Skin epidermis (tissue), 12 donors: ENCODE measurements at regions not wholly inside any gene's neighbourhood (a gene's known extent, or its start where the extent isn't known, plus 50 kb on each side); places are given as distances from the start of the nearest gene placed in this dataset.

Experiments
- H3K27ac ChIP-seq, 21 experiments: fragments of 200-600 bp; sonication (generic) in 11 of 21; one replicate each; pipeline ENCODE4 v1.5.0; 2020; ENCODE audit warnings: mild to moderate bottlenecking in 3 of 21, inconsistent platforms in 2 of 21, moderate library complexity in 2 of 21
- H3K4me3 ChIP-seq, 7 experiments: fragments of 200-600 bp; sonication (generic) in 2 of 7; one replicate each; pipeline ENCODE4 v1.5.0; 2020; ENCODE audit warnings: inconsistent platforms in 2 of 7, mild to moderate bottlenecking in 2 of 7, moderate library complexity in 1 of 7

DNA sequence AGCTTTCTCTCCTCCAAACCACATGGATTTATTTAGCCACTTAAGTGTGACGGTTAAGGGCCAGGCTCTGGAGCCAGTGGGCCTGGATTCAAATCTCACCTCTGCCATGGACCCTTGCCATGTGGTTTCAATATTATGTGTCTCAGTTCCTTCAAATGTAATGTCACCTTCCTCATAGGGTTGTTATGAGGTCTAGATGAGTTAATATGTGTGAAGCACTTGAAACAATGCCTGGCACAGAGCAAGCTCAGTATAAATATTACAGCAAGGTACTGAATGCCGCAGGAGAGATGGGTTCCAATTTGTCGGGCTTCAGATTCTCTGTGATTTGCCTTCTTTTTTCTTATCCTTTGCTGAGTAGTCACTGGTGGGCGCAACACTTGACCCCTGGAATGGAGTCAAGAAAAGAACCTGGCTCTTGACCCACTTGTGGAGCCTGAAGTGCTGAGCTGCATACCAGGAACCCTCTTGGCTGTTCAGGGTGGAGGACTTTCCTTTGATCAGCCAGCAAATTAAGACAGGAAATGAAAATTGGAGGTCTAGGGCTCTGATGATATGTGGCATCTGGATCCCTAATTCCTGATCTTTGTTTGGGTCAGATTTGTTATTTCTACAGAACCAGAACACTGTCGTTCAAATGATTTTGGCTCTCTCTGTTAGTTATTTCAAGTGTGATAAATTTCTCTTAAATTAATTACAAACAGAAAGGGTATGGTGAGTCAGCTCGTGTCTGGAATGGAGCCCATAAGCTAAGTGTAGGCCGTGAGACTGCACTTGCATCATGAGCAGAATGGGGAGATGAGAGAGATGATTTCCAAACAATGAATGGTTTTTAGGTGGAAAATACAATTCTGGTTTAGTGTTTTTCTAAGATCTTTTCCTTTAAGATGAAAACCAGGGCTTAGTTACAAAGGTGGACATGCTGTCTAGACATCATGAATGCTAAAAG lies 293.0 kb downstream of the KCNS3 start:
- H3K27ac ChIP-seq = peak overlapping the region in 3 of 21 experiments; percentile 8 to 32 (median 24)

GRCh38 chr2:18170642-18171041 lies 292.2 kb downstream of the KCNS3 start:
- peak overlapping the region in 2 of 21 experiments; percentile 24 to 32 for H3K27ac ChIP-seq
- H3K4me3 ChIP-seq = no peak overlapping the region

More for the DNA sequence above, 293.0 kb downstream of the KCNS3 start:
- no peak overlapping the region for H3K4me3 ChIP-seq

DNA sequence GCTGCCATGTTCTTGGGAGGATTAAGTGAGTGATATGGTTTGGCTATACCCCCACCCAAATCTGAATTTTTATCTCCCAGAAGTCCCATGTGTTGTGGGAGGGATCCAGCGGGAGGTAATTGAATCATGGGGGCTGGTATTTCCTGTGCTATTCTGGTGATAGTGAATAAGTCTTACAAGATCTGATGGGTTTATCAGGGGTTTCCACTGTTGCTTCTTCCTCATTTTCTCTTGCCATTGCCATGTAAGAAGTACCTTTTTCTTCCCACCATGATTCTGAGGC lies 291.4 kb downstream of the KCNS3 start:
- no peak overlapping the region for H3K27ac ChIP-seq

GRCh38 chr2:18169121-18169892 lies 290.8 kb downstream of the KCNS3 start:
- Histone ChIP-seq H3K27ac (no peak overlapping the region), H3K4me3 (no peak overlapping the region)

More for the DNA sequence above, 291.4 kb downstream of the KCNS3 start:
- H3K4me3 ChIP-seq = no peak overlapping the region

DNA sequence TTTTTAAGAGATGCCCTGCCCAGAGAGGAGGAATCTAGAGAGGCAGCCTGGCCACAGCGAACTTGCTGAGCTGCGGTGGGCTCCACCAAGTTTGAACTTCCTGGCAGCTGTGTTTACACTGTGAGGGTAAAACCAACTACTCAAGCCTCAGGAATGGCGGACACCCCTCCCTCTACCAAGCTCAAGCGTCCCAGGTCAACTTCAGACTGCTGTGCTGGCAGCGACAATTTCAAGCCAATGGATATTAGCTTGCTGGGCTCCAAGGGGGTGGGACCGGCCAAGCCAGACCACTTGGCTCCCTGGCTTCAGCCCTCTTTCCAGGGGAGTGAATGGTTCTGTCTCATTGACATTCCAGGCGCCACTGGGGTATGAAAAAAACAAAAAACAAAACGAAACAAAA lies 289.4 kb downstream of the KCNS3 start:
- Histone ChIP-seq H3K27ac (no peak overlapping the region), H3K4me3 (no peak overlapping the region)

DNA sequence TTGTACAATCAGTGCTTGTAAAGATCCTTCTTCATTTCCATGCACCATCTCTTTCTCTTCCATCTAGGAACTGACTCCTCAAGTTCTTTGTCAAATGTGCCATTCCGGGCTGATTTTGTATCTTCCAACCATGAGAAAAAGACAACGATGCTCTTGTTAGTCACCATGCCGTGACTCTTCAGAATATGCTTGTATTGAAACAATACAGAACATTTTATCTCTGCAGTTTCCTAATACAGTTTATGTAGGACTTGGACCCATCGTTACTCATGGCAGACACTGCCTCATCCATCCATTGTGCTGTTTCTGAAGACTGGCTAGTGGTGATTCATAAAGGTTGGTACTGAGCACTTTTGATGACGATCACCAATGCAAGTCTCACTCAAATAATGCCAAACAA lies 283.2 kb downstream of the KCNS3 start:
- Histone ChIP-seq H3K27ac (no peak overlapping the region), H3K4me3 (no peak overlapping the region)

GRCh38 chr2:18159896-18160295 lies 281.4 kb downstream of the KCNS3 start:
- Histone ChIP-seq H3K4me3 (no peak overlapping the region), H3K27ac (no peak overlapping the region)

DNA sequence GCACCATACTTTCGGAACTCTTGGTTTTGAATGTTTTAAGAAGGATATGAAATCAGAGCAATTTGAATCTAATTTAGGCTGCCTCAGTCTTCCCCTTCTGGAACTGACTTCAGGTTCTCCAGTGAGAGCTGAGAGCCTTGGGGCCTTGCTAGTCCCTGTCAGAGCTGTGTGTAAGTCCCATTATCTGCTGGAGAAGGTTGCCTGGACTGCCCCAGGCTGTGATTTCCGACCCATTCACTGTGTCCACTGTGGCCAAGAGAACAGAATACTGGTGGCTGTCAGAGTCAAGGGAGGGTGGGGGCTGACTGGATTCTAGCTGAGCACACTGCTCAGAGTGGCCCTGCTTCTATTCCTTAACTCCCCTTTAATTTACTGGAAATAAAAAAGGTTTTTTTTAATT lies 278.0 kb downstream of the KCNS3 start:
- no peak overlapping the region for H3K4me3 ChIP-seq
- H3K27ac ChIP-seq = no peak overlapping the region

GRCh38 chr2:18156002-18156401 lies 277.5 kb downstream of the KCNS3 start:
- Histone ChIP-seq H3K27ac (no peak overlapping the region), H3K4me3 (no peak overlapping the region)

DNA sequence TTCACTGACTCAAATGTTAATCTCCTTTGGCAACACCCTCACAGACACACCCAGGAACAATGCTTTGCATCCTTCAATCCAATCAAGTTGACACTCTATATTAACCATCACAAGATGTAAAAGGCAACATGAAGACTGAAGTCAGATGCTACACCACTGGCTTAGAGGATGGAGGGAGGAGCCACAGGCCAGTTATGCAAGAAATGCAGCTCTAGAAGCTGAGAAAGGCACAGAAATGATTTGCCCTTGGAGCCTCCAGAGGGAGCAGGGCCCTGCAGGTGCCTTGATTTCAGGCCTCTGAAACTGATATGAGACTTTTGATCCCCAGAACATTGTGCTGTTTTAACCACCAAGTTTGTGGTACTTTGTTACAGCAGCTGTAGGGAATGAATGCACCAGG lies 276.3 kb downstream of the KCNS3 start:
- Histone ChIP-seq H3K4me3 (no peak overlapping the region), H3K27ac (no peak overlapping the region)

DNA sequence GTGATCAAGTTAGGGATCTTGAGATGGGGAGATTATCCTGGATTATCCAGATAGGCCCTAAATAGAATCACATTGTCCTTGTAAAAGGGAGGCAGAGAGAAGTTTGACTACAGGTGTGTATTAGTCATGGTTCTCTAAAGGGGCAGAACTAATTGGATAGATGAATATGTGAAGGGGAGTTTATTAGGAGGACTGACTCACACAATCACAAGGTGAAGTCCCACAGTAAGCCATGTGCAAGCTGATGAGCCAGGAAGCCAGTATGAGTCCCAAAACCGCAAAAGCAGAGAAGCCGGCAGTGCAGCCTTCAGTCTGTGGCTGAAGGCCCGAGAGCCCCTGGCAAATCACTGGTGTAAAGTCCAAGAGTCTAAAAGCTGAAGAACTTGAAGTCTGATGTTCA lies 275.8 kb downstream of the KCNS3 start:
- H3K4me3 ChIP-seq = no peak overlapping the region
- peak overlapping the region in 1 of 21 experiments; percentile 44 for H3K27ac ChIP-seq

DNA sequence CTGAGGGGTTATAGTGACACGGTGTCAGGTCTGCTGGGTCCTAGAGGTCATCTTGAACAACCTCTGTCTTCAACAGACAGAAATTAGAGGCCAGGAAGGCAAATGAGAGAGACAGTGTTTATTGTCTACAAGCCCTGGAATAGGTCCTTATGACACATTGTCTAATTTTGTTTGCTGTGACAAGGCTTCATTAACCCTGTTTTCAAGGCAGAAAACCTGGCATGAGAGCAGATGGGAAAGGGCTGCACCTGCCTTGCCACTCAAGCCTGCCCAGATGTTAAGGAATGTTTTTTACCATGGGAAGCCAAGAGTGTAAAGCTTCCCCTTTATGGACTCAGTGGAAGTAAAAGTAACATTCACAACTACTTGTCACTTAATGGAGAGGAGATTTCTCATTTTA lies 275.3 kb downstream of the KCNS3 start:
- Histone ChIP-seq H3K4me3 (no peak overlapping the region), H3K27ac (peak overlapping the region in 1 of 21 experiments; percentile 44)

DNA sequence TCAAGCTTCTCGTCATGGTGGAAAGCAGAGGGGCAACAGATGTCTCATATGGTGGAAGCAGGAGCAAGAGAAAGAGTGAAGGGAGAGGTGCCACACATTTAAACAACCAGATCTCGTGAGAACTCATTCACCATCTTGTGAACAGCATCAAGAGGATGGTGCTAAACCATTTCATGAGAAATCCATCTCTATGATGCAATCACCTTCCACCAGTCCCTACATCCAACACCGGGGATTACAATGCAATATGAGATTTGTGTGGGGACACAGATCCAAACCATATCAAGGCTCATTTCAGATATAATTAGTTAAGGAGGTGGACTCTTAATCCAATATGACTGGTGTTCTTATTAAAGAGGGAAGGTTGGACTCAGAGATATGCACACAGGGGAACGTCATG lies 272.8 kb downstream of the KCNS3 start:
- Histone ChIP-seq H3K4me3 (no peak overlapping the region), H3K27ac (no peak overlapping the region)

DNA sequence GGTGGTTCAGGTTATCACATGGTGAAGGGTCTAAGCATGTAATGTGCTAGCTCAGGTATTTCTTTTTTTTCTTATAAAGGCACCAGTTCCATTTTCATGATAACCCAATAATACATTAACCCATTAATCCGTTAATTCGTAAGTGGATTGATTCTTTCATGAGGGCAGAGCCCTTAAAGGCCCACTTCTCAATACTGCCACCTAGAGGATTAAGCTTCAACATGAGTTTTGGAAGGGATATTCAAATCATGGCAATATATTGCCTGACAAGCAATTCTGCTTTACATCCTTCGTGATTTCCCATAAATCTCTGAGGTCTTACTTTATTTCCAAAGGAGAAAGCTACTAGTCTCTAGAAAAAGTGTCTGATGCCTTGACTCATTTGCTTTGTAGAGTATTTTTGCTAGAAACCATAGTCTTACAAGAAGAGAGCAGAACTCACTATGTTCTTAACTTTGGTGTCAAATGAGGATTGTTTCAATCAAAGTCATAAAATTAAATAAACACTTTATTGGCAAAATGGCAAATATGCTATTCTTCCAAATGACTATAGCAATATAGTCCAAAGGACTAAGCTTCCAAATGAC lies 271.3 kb downstream of the KCNS3 start:
- H3K4me3 ChIP-seq = no peak overlapping the region

GRCh38 chr2:18136881-18137475 lies 258.5 kb downstream of the KCNS3 start:
- no peak overlapping the region for H3K4me3 ChIP-seq
- H3K27ac ChIP-seq = no peak overlapping the region

More for the DNA sequence above, 271.3 kb downstream of the KCNS3 start:
- H3K27ac ChIP-seq = no peak overlapping the region

DNA sequence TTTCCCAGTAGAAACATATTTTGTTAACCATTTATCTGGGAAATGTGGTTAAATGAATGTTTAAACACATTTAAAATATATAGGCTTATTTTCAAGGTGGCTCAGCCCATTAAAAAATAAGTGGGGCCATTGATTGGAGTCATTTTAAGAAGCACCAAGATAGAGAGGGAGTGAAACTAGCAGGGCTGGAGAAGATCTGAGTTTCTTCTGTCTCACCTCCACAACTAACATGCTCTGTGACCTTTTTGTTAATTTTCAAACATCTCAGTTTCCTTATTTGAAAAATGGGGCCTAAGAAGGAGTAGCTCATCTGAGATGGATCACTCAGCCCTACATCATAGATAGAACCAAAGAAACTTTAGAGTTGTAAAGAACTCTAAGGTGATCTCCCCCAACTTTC lies 254.8 kb downstream of the KCNS3 start:
- Histone ChIP-seq H3K27ac (no peak overlapping the region), H3K4me3 (no peak overlapping the region)

DNA sequence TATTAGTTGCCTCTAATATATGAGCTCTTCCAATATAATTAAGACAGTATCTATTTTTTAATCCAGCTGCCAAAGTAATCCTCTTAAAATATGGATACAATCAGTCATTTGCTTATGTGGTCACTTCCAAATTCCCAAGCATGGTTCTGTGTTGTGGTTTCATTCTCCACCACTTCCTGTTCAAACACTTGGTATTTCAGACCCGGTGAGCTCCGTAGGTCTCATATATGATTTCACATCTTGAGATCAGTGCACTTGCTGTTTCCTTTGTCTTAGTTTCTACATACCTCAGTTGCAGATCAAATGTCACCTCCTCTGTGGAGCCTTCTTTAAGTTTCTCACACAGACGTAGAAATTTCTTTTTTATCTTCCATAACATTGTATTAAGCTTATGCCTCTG lies 254.2 kb downstream of the KCNS3 start:
- H3K27ac ChIP-seq = no peak overlapping the region
- no peak overlapping the region for H3K4me3 ChIP-seq

GRCh38 chr2:18131761-18132160 lies 253.3 kb downstream of the KCNS3 start:
- no peak overlapping the region for H3K4me3 ChIP-seq
- no peak overlapping the region for H3K27ac ChIP-seq

- Histone ChIP-seq H3K27ac (no peak overlapping the region), H3K4me3 (no peak overlapping the region)
These were observed 250.9 kb downstream of the KCNS3 start for GRCh38 chr2:18129348-18129747.

GRCh38 chr2:18125303-18125702 lies 246.8 kb downstream of the KCNS3 start:
- no peak overlapping the region for H3K4me3 ChIP-seq
- H3K27ac ChIP-seq = no peak overlapping the region
